Cardiac septum (tissue), 1 donor: ENCODE measurements at regions not wholly inside any gene's neighbourhood (a gene's known extent, or its start where the extent isn't known, plus 50 kb on each side); places are given as distances from the start of the nearest gene placed in this dataset.
"Not testable (repeated sequence)": the region's sequence is repeated elsewhere in the genome, so short reads cannot be mapped to it uniquely, and the experiment has no call there.

Source experiments
- DNase-seq: peaks from one replicate; pipeline ENCODE4 v3.0.0-alpha.2; 2020; ENCODE audit warnings: low spot score
- intact Hi-C: fragments of 100-400 bp; cut with DNase I; formaldehyde crosslinking; loops from one replicate; pipeline ENCODE4 v1.14.0; 2022
- donor health status: DM: no; HTN: no; CAD: no.

DNA sequence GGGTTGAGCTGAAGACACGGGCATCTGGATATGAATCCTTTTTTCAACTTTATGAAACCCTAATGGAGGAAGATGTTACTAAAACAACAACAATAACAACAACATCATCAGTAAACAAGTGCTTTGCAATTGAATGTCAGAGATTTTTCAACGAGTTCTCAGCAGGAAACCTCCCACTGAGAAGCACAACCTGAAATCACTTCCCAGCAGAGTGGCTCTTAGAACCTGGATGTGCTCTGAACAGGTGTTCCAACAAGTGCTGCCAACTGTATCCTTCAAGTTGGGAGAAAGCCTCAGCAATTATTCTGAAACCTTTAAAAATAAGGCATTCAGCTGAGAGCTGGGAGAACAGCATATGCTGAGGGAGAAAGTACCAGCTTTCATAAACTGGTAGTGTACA lies 1622.7 kb upstream of the CELF4 start:
- DNase-seq, result no peak
- intact Hi-C loops, result no loop called here

DNA sequence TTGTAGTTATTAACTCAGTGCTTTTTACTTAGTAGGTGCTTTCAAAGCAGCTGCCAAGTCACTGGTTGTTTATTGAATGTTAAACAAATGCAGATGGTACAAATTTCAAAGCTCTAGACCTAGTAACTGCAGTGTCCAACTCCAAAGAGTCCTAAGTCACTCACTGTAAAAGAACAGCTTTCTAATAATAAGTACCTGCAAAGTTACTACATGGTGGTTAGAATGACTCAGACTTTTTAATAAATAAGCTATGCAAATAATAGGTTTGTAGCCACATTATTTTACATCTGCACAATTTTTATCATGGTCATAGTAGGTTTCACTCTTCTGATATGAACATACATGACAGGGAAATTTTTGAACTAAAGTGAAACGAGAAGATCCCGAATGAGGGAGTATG lies 1620.4 kb upstream of the CELF4 start:
- intact Hi-C loops, result no loop called here
- DNase-seq, result no peak

DNA sequence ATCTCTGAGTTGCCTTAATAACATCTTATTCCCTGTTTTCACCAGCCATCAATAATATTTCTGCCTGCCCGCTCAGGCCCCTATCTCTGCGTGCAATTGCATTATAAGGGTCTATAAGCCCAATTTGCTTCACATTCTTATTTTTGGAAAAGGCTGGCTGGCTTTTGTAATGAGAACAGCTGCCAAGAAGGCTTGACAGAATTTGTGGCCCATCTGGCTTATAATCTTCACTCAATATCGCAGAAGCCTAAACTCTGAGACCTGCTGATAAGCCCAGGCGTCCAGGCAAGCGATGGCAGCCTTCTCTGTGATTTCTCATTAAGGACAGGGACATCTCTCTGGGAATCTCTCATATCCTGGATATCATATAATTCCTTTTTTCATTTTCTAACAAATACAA lies 1618.6 kb upstream of the CELF4 start:
- no peak for DNase-seq
- intact Hi-C loops, result no loop called here

DNA sequence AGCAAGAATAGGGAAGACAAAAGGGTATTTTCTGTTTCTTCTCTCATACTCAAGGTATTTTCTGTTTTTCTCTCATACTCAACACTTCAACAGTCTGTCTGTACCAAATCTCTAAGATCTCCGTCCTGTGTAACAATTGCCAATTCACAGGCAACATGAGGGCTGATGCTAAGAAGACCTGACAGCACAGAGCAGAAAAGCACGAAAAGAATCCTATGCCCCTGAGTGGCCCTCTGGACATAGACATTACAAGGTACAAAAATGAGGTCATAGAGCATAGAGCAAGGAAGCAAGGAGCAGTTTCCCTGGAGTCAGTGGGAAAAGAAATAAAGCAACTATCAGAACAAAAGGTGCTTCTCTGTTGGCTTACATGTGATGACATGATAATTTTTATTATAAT lies 1612.6 kb upstream of the CELF4 start:
- no peak for DNase-seq
- intact Hi-C loops, result no loop called here

DNA sequence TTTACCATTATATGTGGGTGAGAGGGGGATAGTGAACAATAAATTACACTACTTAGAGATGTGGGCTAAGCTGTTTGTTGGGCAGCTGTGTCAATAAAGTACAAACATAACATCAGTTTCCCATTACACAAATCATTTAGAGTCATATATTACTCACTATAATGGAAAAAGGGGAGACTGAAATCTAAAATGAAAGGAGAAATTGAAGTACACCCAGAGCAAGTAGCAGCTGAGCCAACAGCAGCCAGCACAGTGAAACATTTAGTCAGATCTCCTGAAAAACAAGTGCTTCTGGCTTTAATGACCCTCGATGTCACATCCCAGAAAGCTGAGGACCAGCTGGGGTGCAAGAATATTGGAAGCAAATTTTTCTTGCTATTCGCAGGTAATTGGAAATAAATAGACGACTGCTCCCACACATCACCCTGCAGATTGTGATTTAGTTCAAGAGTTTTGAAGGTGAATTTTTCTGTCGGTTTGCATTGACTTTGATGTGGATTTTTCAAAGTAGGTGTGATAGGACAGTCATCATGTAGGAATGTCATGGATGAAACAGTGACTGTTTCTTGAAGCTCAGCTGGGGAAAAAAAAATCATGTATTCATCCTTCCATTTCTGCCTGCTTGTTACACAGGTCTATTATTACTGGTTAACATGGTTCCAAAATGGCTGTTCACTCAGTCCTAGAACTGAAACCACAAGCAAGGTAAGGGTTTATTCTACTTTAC lies 1607.3 kb upstream of the CELF4 start:
- no peak for DNase-seq
- intact Hi-C loops, result no loop called here

DNA sequence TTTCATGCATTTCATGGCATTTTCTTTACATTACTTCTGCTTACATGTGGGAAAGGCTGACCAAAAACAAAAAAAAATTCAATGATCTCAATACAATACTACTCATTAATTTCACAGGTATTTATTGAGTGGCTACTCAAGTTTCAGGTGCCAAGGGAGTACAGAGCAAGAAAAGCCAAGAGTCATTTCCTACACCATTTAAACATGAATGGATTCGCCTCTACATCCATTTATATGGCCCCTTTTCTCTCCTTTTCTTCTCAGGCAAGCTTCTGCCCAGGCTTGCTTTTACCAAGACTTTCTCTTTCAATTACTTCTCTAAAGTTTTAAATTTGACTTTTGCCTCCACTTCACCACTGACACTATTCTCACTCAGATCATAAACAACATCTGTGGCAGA lies 1603.1 kb upstream of the CELF4 start:
- intact Hi-C loops, result no loop called here

DNA sequence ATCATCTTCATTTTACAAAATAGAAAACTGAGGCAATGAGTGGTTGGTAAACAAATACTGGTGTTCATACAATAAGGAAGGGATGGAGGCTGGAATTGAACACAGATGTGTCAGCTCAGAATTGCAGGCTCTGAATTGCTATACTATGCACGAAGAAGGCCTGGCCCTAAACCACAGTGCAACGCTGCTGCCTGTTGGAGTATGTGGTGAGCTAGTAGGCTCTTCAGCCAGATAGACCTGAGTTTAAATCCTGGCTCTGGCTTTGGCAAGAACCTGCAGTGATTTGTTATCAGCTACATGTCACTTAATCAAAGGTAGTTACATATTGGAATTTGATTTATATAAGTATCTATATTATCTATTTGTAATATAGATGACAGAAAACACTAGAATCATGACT lies 1602.4 kb upstream of the CELF4 start:
- intact Hi-C loops, result no loop called here
- no peak for DNase-seq

More for the DNA sequence above, 1603.1 kb upstream of the CELF4 start:
- DNase-seq, result no peak

DNA sequence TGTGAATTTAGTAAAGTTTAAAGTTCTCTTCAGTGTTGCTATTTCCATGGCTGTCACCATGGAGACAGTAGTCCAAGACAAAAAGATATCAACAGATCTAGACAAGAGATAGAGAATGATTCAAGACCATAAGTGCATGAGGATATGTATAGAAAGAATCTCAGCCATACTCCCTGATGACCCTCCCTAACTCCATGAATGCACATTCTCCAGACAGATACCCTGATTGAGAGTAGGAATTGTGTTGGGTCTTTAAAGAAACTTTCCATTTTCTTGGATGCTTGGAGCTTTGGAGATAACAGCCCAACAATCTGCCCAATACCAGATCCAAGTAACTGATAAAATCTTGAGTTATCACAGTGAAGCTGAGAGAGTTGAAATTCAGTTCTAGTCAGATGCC lies 1601.2 kb upstream of the CELF4 start:
- intact Hi-C loops, result no loop called here
- no peak for DNase-seq

DNA sequence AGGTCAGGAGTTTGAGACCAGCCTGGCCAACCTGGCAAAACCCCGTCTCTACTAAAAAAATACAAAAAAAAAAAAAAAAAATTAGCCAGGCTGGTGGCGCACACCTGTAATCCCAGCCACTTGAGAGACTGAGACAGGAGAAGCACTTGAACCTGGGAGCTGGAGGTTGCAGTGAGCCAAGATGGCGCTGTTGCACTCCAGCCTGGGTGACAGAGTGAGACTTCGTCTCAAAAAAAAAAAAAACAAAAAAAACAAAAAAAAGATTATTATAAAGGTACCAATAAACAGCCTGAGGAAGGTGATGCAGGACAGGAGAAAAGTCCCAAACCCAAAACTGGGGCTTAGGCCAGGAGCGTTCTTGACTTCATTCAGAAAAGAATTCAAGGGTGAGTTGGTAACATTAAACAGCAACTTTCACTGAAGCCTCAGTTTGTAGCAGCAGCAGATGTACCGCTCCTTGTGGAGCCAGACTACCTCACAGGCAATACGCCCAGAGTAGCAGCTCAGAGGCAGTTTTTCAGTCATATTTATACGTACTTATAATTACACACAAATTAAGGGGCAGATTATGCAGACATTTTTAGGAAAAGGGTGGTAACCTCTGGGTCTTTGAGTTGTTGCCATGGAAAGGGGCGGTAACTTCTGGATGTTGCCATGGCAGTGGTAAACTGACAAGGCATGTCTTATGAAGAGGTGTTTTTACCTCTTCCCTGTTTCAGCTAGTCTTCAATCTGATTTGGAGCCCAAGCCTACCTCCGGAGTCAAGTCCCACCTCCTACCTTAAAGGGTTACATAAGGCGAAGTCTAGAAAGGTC lies 1596.6 kb upstream of the CELF4 start:
- DNase-seq, result no peak
- intact Hi-C loops, result no loop called here

DNA sequence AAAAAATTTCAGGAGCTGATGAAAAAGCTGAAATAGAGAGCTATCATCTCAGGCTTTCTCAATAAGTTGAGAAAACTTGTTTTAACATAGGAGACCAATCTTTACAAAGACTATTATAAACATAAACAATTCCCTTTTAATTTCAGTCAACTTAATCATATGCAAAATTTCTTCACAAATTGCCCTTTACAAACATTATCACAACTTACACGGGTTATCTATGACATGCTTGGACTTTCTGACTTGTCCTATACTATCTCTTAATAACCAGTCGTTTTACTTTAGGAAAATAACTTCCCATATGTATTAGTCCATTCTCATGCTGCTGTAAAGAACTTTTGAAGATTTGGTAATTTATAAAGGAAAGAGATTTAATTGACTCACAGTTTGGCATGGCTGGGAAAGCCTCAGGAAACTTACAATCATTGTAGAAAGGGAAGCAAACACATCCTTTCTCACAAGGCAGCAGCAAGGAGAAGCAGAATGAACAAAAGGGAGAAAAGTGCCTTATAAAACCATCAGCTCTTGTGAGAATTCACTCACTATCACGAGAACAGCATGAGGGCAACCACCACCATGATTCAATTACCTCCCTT lies 1583.7 kb upstream of the CELF4 start:
- intact Hi-C loops, result no loop called here

DNA sequence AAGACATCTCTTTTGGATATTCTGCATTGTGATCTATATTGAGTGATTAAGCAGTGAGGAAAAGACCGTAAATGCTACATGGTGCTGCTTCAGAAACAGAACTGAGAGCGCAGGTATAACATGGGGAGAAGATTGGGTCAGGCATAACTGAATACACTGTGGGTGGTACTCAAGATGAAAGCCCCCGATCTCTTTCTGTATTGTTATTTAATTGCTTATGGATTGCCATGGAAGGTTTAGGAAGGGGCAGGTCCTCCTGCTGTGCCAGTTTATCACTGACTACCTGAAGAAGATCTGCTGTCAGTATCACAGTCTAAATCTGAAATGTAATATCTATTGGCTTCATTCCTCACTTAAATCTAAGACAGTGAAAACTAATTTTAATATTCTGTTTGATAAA lies 1568.7 kb upstream of the CELF4 start:
- intact Hi-C loops, result no loop called here
- no peak for DNase-seq

More for the DNA sequence above, 1583.7 kb upstream of the CELF4 start:
- no peak for DNase-seq

DNA sequence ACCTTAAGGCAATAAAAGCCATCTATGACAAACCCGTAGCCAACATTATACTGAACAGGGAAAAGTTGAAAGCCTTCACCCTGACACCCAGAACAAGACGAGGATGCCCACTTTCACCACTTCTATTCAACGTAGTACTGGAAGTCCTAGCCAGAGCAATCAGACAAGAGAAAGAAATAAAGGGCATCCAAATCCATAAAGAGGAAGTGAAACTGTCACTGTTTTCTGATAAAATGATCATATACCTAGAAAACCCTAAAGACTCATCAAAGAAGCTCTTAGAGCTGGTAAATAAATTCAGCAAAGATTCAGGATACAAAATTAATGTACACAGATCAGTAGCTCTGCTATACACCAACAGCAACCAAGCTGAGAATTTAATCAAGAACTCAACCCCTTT lies 1561.9 kb upstream of the CELF4 start:
- intact Hi-C loops, DNase-seq: not testable (repeated sequence)

DNA sequence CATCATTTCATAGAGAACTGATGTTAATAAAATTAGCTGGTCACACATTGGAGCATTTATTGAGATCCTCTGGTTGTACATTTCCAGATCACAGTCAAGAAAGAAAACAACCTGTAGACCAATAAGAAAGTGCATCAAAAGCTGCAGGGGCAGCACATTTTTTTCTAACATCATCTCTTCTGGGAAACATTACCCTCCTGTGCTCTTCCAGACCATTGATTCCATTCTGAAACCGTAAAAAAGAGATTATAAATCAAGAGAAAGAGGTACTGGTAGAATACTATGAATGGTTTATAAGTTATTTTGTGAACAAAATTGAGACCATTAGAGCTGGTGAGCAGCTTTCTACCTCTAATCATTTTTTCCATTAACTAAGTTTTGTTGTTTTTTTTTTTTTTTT lies 1548.2 kb upstream of the CELF4 start:
- intact Hi-C loops, result no loop called here
- no peak for DNase-seq

DNA sequence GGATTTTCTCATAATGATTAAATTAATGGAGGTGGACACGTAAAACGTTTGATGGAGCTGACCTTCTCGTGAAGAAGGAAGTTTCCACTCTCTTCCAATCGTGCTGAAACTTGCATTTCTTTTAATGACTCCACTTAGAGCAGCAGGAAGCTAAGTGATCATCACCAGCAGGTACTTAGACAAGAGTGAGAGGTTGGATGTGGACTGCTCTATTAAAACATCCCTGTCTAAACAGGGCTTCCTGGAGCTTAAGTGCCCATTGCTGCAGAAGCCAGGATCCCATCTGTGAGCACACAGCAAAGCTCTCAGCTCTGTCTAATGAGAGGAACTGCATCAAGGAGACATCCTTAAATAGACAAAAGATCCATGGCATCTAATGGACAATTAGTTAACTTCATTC lies 1539.5 kb upstream of the CELF4 start:
- intact Hi-C loops, result no loop called here
- DNase-seq, result no peak

DNA sequence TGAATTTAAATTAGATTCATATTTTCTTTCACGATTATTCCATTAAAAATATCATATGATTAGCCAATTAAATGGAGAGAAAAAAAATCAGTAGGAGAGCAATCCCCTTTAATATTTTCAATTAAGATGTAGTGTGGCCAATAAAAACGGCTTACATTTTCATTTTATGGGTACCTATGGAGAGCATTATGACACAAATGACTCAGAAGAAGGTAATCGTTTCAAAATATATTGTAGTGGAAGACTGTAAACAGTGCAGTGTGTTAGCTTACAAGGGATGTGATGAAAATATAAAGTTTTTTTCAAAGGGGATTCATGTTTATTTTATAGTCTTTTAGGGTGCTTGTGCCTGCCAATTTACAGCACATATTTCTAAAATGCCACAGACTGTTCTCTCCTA lies 1507.4 kb upstream of the CELF4 start:
- intact Hi-C loops, result no loop called here
- no peak for DNase-seq

DNA sequence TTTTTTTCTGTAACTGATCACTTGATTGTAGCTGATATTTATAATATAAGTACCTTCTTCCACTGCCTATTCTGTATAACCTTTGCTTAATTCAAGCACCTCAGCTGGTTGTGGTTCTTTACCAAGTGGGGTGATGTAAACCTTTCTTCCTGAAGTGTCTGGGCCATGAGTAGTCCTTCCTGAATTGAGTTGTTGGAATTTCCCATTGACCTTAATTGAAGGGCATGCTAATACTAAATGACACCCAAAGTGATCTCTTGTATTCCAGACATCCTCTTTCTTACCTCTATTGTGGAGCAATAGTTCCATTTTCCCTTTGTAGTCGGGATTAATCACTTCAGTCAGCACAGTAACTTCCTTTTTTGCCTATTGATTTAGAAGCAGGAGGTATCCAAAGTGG lies 1496.8 kb upstream of the CELF4 start:
- DNase-seq, result no peak
- intact Hi-C loops, result no loop called here

DNA sequence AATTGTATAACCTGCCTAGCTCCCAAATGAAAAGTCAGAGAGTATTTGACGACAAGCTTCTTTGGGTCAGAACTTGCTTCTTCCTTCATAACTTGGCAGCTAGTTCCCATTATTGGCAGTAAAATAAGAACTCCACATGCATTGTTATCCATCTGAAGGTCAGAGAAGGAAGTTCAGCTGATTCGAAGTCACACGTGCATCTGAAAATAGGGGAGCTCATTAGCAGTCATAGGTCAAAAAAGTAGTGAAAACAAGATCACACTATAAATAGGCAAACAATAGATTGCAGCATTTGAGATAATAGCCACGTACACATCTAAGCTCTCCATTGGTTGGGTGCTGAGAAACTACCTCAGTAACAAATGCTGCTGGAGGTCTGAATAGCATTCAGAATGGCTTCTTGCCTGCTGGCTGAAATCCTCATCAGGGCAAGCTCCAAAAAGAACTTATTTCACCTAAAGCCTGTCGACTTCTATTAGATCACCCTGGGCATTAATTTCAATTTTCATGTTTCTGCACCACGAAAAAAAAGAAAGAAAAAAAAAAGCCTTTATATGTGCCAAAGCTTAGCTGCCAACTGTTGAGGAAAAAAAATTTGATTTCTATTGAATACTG lies 1492.9 kb upstream of the CELF4 start:
- intact Hi-C loops, result no loop called here
- DNase-seq, result no peak

DNA sequence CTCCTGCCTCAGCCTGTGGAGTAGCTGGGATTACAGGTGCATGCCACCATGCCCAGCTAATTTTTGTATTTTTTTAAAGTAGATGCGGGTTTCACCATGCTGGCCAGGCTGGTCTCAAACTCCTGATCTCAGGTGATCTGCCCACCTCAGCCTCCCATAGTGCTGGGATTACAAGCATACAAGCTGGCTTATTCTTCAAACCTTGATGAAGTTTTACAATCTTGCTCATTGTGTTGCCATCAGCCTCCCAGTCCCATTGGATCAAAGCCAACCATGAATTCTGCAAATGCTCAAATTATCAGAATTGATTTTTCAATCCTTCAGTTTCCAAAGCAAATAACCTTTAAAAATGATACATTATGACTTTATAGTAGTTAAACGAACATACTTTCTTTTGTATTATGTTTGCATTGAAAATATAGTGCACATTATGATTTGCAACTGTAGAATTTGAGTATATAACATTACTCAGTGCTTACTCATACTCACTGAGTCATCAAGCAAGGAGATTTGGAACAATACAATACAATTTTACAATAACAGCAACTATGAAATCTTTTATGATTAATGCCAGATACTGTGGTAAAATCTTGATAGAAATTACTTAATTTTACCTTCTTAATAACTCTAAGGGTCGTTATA lies 1491.9 kb upstream of the CELF4 start:
- no peak for DNase-seq
- intact Hi-C loops, result no loop called here

DNA sequence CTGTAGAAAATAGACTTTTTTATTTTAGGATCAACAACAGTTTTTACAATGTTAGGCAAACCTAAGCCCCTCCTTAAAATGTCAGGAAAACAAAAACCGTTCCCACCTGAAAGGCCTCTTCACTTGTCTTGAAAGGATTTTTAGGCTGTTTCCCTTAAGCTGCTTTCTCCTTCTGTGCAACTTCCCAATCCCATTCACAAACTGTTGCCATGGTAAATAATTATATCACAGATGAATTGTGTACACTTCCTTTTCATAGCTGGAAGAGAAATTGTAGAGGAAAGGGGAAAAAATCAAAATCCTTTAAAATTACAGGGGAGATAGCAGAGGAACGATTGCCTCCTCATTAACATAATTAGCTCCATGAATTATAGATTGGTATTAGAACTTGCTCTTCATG lies 1488.0 kb upstream of the CELF4 start:
- intact Hi-C loops, result no loop called here
- no peak for DNase-seq

DNA sequence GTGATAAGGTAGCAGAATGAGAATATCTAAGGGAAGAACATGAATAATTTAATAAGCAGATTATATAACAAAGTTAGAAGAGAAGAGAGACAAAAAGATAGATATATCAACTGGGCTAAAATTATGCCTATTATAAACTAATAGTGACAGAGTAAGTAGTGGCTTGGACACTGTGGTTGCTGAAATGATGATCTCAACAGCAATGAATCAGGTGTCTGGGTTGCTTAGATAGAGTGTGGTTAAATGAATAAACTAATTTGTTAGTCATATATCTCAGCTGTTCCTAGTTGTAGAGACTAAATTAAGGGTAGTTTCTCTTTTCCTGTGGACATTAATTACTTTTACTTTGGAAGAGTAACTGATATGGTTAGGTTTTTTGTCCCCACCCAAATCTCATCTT lies 1485.4 kb upstream of the CELF4 start:
- DNase-seq, result no peak

More for the DNA sequence above, 1485.4 kb upstream of the CELF4 start:
- intact Hi-C loops, result no loop called here
